HG03442 (cell line): ENCODE measurements at regions not wholly inside any gene's neighbourhood (a gene's known extent, or its start where the extent isn't known, plus 50 kb on each side); places are given as distances from the start of the nearest gene placed in this dataset.

ENCODE experiments used
- ATAC-seq: cut with Tn5 transposase; IDR thresholded peaks from one replicate; pipeline ENCODE4 v1.9.1; 2021; ENCODE audit warnings: mild to moderate bottlenecking, moderate library complexity; ENCODE audit not compliant: unreplicated experiment

DNA sequence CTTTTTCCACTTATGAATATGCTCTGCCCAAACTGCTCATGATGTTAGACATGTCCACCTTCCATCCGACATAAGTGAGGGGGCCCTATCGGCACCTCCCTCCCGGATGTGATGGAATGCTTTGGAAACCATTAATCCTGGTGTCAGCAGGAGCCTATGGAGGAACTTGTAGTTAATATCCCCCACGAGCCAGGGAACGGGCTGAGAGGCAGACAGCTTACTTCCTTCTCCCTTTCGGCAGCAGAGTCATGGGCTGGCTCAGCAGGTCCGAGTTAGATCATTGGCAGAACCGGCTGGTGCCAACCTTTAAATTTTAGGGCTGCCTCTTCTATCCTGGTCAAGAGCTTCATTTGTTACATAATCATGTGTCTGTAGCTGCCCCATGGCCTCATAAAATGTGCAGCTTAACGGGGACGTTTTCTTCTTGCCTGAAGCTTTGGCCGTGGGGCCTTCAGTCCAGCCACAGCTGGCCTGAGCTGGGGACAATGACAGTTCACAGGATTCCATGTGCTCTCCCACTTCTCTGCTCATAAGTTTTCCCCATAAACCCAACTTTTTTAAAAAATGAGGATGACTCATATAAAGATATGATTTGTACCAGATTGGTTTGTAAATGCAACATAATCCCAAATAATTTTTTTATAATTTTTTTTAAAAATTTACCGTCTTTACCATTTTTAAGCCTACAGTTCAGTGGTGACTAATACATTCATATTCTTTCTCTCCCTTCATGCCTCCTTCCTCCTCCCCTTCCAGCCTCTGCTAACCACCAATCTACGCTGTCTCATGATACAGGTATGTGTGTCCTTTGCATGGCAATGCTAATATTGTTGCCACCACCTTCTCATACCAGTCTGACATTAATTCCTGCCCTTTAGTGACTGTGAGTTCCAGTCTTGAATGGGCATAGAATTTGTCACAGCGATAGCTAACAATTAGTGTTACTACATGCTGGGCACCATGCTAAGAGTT, 62.2 kb upstream of the RGMA start:
- no peak for ATAC-seq

GRCh38 chr15:93146601-93147000, 57.6 kb upstream of the RGMA start:
- ATAC-seq: no peak

- ATAC-seq: no peak
These were observed 57.2 kb upstream of the RGMA start for GRCh38 chr15:93146196-93146595.

GRCh38 chr15:93144463-93145236, 55.6 kb upstream of the RGMA start:
- no peak for ATAC-seq

- ATAC-seq: no peak
These were observed 54.2 kb upstream of the RGMA start for GRCh38 chr15:93143186-93143585.

GRCh38 chr15:93141371-93141794, 52.4 kb upstream of the RGMA start:
- peak; percentile 64 for ATAC-seq

- no peak for ATAC-seq
These were observed 50.4 kb upstream of the RGMA start for GRCh38 chr15:93139436-93139835.

GRCh38 chr15:93138681-93139250, 49.8 kb upstream of the RGMA start:
- no peak for ATAC-seq
